Gastrocnemius medialis (tissue), 4 donors: ENCODE measurements at regions not wholly inside any gene's neighbourhood (a gene's known extent, or its start where the extent isn't known, plus 50 kb on each side); places are given as distances from the start of the nearest gene placed in this dataset.

Source experiments
- POLR2A ChIP-seq, 2 donors: fragments of 450-650 bp; IDR thresholded peaks; one replicate each; pipeline ENCODE4 v1.6.1; 2017; ENCODE audit warnings: antibody characterized with exemption in 2 of 2, mild to moderate bottlenecking in 2 of 2, moderate library complexity in 2 of 2
- TF ChIP-seq, protein P1 (sequence below), 5 experiments: fragments of 450-650 bp in 3 of 5; fragments of 200-600 bp in 2 of 5; sonication (generic) in 2 of 5; IDR thresholded peaks in 4 of 5; conservative IDR thresholded peaks in 1 of 5; 1 replicate in 4 of 5; 2 replicates in 1 of 5; pipeline ENCODE4 v1.5.1; 2016 to 2019; ENCODE audit warnings: antibody characterized with exemption in 5 of 5, mild to moderate bottlenecking in 3 of 5, moderate library complexity in 3 of 5

DNA sequence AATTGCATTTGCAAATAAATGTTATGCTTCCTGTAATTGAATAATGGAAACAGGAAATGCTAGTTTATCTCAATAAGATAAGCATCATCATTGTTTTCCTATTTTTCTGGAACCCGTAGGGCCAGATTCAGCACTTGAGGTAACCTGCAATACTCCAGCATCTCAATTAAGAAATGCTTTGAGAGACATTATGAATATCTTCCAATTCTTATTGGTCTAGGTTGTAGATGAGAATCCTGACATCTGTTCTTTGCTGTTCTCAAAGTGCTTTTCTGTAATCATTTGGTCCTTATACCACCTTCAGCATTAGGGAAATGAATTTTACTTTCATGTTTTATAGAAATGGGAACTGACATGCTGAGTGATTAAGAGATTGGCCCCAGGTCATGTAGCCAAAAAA lies 428.3 kb downstream of the CBLN4 start:
- TF ChIP-seq POLR2A (IDR thresholded peaks at IDR 0.05) = no peak
- TF ChIP-seq, protein P1, sequence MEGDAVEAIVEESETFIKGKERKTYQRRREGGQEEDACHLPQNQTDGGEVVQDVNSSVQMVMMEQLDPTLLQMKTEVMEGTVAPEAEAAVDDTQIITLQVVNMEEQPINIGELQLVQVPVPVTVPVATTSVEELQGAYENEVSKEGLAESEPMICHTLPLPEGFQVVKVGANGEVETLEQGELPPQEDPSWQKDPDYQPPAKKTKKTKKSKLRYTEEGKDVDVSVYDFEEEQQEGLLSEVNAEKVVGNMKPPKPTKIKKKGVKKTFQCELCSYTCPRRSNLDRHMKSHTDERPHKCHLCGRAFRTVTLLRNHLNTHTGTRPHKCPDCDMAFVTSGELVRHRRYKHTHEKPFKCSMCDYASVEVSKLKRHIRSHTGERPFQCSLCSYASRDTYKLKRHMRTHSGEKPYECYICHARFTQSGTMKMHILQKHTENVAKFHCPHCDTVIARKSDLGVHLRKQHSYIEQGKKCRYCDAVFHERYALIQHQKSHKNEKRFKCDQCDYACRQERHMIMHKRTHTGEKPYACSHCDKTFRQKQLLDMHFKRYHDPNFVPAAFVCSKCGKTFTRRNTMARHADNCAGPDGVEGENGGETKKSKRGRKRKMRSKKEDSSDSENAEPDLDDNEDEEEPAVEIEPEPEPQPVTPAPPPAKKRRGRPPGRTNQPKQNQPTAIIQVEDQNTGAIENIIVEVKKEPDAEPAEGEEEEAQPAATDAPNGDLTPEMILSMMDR (IDR thresholded peaks at IDR 0.05 in 4 of 5, conservative IDR thresholded peaks at IDR 0.05 in 1 of 5) = no peak
